ENCODE measurements at regions not wholly inside any gene's neighbourhood (a gene's known extent, or its start where the extent isn't known, plus 50 kb on each side); places are given as distances from the start of the nearest gene placed in this dataset.
"Not testable (repeated sequence)": the region's sequence is repeated elsewhere in the genome, so short reads cannot be mapped to it uniquely, and the experiment has no call there.

DNA sequence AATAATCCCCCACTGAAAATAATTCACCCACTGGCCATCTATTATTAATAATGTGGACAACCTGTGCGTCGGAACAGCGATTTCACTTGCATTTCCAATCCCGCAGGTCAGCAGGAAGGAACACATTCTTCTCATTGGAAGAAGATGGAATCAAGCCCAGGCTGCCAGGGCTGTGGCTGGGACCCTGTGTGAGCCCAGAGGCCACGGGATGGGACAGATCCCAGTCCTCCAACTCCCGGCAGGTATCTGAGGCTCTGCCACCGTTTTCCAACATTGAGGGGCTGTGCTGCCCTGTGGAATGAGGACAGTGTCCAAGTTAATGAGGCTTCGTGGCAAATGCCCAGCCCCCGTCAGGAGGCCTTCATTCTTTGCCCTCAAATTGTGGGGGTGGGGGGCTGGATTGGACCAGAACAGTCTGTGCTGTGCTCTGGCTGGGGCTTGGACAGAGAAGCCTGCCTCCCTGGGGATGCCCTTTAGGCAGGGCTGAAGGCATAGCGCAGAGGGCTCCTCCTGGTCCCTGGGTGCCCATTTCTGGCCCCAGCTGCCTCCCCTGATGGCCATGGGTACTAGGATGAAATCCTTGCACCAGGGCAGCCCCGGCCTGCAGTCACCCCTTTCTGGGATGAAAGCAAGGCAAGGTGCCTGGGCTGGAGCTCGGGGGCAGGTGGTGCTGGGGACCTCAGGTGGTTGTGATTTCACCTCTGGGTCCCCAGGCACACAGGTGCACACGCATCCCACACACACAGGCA, 195.0 kb upstream of the PPP1R26 start:
- Mint-ChIP-seq H3K36me3 (ENCODE audit: low read depth) (no peaks in the 10 kb centered on the region), H3K27me3 (ENCODE audit: low read depth) (no peaks in the 10 kb centered on the region), H3K9me3 (peaks cover 5% of the 10 kb centered on the region), H3K4me1 (ENCODE audit: low read depth) (no peaks in the 10 kb centered on the region), H3K4me3 (no peak overlapping the region), H3K27ac (no peak overlapping the region)

DNA sequence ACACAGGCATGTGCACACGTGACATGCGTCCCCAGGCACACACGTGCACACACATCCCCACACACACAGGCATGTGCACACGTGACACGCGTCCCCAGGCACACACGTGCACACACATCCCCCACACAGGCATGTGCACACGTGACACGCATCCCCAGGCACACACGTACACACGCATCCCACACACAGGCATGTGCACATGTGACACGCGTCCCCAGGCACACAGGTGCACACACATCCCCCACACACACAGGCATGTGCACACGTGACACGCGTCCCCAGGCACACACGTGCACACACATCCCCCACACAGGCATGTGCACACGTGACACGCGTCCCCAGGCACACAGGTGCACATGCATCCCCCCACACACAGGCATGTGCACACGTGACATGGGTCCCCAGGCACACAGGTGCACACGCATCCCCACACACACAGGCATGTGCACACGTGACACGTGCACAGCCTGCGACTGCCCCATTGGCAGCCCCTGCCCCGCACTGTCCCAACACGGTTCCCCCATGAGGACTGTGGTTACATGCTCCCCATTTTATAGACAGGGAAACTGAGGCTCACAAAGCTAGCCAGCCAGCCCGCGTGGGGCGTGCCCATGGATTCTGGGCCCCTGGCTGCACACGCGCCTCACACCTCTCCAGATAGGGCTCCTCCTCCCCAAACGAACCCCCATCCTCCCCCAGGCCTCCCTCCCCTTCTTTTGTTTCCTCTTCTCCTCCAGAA, 193.2 kb upstream of the PPP1R26 start:
- H3K36me3 Mint-ChIP-seq (ENCODE audit: low read depth); H3K4me1 Mint-ChIP-seq (ENCODE audit: low read depth); H3K27me3 Mint-ChIP-seq (ENCODE audit: low read depth); H3K4me3 Mint-ChIP-seq; H3K27ac Mint-ChIP-seq; H3K9me3 Mint-ChIP-seq: not testable (repeated sequence)

DNA sequence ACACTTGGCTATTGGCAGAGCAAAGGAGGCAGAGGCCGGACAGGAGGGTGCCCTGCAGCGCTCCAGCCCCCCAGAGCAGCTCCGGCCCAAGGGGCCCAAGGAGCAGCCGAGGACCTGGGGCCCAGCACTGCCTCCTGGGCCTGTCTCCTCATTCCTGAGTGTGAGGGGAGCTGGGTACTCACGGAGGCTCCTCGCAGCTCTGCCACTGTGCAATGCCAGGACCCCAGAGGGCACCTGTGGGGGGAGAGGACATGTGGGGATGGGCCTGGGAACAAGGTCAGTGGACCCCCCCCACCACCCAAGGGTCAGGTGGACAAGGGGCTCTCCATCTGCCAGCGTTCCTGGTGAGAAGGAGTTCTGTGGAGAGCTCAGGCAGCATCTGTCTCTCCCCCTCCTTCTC, 192.6 kb upstream of the PPP1R26 start:
- H3K4me1 Mint-ChIP-seq (ENCODE audit: low read depth) = no peaks in the 10 kb centered on the region
- no peak overlapping the region for H3K27ac Mint-ChIP-seq
- no peaks in the 10 kb centered on the region for H3K36me3 Mint-ChIP-seq (ENCODE audit: low read depth)
- peaks cover 6% of the 10 kb centered on the region for H3K27me3 Mint-ChIP-seq (ENCODE audit: low read depth)
- H3K4me3 Mint-ChIP-seq = no peak overlapping the region
- H3K9me3 Mint-ChIP-seq = peaks cover 5% of the 10 kb centered on the region

DNA sequence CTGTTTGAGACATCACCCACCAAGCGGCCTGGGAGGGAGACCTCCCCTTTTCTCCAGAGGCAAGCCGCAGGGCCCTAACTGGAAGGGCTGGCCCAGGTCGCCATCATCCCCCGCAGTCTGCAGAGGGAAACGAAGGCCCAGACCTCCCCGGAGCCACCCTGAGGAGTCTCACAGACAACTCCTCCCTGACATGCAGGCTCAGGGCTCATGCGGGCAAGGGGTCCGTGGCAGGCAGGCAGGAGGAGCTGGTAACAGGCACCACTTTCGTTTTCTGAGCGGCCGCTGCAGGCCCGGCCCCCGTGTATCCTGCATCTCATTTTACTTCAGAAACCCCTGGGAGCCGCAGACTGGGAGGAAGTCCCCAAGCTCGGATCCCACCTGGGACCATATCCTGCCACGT, 192.0 kb upstream of the PPP1R26 start:
- Mint-ChIP-seq H3K4me1 (ENCODE audit: low read depth) (no peaks in the 10 kb centered on the region), H3K36me3 (ENCODE audit: low read depth) (no peaks in the 10 kb centered on the region), H3K27ac (no peak overlapping the region), H3K27me3 (ENCODE audit: low read depth) (peaks cover 6% of the 10 kb centered on the region), H3K9me3 (peaks cover 5% of the 10 kb centered on the region), H3K4me3 (no peak overlapping the region)

DNA sequence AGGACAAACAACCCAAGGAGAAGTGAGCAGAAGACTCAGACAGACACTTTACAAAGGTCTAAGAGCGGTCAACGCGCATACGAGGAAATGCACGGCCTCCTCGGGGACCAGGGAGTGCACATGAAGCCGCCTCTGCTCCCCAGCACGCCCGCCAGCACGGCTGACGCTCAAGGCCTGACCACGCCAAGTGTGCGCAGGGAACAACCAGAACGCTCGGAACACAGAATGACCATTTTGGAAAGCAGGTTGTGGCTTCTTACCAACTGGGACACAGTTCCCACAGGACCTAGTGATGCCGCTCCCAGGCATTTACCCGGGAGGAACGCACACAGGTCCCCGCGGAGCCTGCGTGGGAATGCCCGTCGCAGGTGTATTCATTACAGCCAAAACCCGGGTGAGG, 191.5 kb upstream of the PPP1R26 start:
- Mint-ChIP-seq H3K4me3 (no peak overlapping the region), H3K27ac (no peak overlapping the region), H3K9me3 (peaks cover 5% of the 10 kb centered on the region), H3K4me1 (ENCODE audit: low read depth) (no peaks in the 10 kb centered on the region), H3K27me3 (ENCODE audit: low read depth) (peaks cover 6% of the 10 kb centered on the region), H3K36me3 (ENCODE audit: low read depth) (no peaks in the 10 kb centered on the region)

DNA sequence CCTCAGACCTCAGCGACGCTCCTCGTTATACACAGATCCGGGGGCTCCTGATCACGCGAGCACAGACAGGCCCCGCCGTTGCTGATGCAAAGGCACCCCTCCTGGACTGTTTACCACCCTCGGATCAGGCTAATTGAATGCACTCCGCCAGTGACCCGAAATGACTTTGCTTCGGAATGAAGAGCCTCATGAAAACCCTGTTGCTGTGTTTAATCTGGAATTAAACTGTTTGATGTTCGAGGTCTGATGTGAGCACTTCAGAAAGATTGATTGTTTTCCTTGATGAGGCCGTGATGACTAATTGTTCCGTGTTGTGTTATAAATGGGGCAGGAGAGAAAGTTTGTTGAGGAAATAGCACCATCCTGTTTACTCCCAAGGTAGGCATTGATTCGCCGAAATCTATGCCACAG, 190.5 kb upstream of the PPP1R26 start:
- H3K4me3 Mint-ChIP-seq = no peak overlapping the region
- peaks cover 6% of the 10 kb centered on the region for H3K27me3 Mint-ChIP-seq (ENCODE audit: low read depth)
- H3K4me1 Mint-ChIP-seq (ENCODE audit: low read depth) = no peaks in the 10 kb centered on the region
- no peak overlapping the region for H3K27ac Mint-ChIP-seq
- no peaks in the 10 kb centered on the region for H3K36me3 Mint-ChIP-seq (ENCODE audit: low read depth)
- peaks cover 5% of the 10 kb centered on the region for H3K9me3 Mint-ChIP-seq

DNA sequence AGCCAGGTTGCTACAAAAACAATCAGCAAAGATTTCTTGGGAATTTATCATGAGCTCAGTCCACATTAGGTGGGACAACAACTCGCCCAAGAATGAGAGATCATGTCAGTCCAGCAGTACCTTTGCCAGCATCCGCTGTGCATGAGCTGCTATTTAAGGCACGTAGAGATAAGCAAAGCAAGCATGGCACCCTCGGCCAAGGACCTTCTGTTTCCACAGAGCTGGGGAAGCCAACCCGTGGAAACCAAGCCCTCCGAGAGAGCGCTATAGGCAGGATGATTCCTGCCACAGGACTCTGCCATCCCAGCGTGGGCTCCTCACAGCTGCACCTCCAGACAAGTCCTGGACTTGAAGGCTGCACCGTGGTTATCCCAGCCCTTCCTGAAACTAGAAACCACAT, 189.5 kb upstream of the PPP1R26 start:
- Mint-ChIP-seq H3K27ac (no peak overlapping the region), H3K9me3 (peaks cover 5% of the 10 kb centered on the region), H3K4me1 (ENCODE audit: low read depth) (no peaks in the 10 kb centered on the region), H3K4me3 (no peak overlapping the region), H3K27me3 (ENCODE audit: low read depth) (peaks cover 6% of the 10 kb centered on the region), H3K36me3 (ENCODE audit: low read depth) (no peaks in the 10 kb centered on the region)

DNA sequence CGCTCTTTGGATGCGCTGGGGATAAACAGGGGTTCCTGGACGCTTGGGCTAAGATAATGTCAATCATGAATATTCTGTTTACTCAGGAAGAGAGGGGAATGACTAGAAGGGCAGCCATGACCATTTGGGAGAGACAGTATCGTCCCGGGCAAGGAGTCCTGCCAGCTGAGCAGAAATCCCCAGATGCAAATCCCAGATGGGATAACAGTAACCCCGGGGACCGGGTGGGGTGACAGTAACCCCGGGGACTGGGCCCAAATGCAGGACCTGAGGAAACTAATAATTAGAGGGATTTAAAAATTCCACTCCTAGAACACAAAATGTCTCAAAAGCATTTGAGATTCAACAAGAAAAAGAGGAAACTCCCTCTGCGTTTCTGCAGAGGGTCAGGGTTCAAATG, 189.0 kb upstream of the PPP1R26 start:
- H3K4me3 Mint-ChIP-seq = no peak overlapping the region
- H3K9me3 Mint-ChIP-seq = peaks cover 5% of the 10 kb centered on the region
- no peaks in the 10 kb centered on the region for H3K36me3 Mint-ChIP-seq (ENCODE audit: low read depth)
- H3K27me3 Mint-ChIP-seq (ENCODE audit: low read depth) = peaks cover 6% of the 10 kb centered on the region
- no peaks in the 10 kb centered on the region for H3K4me1 Mint-ChIP-seq (ENCODE audit: low read depth)
- no peak overlapping the region for H3K27ac Mint-ChIP-seq

DNA sequence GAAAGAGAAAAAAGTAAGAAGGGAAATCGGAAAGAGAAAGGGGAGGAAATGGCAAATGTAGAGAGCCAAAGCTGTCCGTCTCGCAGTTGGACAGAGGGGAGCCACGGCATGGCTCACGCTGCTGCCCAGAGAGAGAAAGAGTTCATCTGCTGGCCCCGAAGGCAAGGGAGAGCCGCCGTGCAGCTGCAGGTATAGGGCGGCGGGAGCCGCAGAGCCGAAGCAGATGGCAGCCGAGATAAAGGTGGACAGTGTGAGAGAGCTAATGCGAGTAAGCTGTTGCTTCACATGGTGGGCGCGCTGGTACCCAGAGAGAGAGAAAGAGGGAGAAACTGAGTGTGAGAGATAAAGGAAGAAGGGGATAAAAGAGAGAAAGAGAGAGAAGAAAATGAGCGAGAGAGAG, 188.4 kb upstream of the PPP1R26 start:
- Mint-ChIP-seq H3K4me3 (no peak overlapping the region), H3K36me3 (ENCODE audit: low read depth) (no peaks in the 10 kb centered on the region), H3K4me1 (ENCODE audit: low read depth) (no peaks in the 10 kb centered on the region), H3K9me3 (peaks cover 5% of the 10 kb centered on the region), H3K27me3 (ENCODE audit: low read depth) (peaks cover 6% of the 10 kb centered on the region), H3K27ac (no peak overlapping the region)

DNA sequence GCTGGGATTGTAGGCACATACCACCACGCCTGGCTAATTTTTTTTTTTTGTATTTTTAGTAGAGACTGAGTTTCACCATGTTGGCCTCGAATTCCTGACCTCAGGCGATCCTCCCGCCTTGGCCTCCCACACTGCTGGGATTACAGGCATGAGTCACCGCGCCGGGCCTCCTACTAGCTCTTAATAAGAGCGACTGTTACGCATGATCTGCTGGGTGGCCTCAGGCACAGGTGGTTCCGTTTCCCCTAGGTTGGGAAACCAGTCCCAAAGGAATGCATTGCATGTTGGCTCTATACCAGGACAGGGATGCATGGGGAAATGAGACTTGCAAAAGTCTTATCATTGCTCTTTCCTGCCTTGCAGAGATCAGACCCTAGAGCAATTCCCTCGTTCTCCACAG, 184.7 kb upstream of the PPP1R26 start:
- H3K27ac Mint-ChIP-seq = no peak overlapping the region
- no peaks in the 10 kb centered on the region for H3K9me3 Mint-ChIP-seq
- H3K27me3 Mint-ChIP-seq (ENCODE audit: low read depth) = peaks cover 6% of the 10 kb centered on the region
- no peak overlapping the region for H3K4me3 Mint-ChIP-seq
- no peaks in the 10 kb centered on the region for H3K36me3 Mint-ChIP-seq (ENCODE audit: low read depth)
- no peaks in the 10 kb centered on the region for H3K4me1 Mint-ChIP-seq (ENCODE audit: low read depth)

DNA sequence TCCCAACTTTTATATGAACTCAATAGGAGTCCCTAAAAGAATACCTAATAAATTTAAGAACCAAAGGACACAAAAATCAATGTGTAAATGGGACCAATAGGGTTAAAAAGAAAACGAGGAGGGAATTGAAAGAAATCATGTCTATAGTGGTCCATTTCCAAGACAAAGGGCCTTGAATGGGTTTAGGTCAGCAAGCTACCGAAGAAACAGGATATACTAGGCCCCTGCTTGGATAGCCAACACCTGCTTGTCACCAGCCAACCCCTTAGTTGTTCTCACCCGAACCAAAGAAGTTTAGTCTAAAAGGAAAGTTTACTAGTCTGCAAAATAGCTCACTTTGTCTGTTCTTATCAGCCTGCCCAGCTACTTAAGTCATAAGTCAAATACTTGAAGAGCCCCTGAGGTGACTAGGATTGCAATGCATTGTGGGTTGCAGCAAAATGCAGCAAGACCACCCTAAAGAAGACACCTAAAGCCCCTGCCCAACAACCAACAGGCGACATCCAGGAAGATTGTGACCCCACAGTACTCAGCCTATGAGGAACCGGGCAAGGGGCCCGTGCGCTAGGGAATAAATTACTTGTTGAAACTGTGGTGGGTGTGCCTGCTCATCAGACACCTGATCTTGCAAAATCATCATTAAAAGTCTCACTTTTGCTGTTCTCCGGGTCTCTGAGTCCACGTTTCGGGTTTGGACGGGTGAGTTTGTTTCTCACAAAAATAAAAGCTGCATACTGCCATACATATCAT, 183.9 kb upstream of the PPP1R26 start:
- H3K27me3 Mint-ChIP-seq (ENCODE audit: low read depth) = peaks cover 6% of the 10 kb centered on the region
- H3K9me3 Mint-ChIP-seq = no peaks in the 10 kb centered on the region
- no peak overlapping the region for H3K27ac Mint-ChIP-seq
- H3K4me3 Mint-ChIP-seq = no peak overlapping the region
- no peaks in the 10 kb centered on the region for H3K4me1 Mint-ChIP-seq (ENCODE audit: low read depth)
- H3K36me3 Mint-ChIP-seq (ENCODE audit: low read depth) = no peaks in the 10 kb centered on the region

DNA sequence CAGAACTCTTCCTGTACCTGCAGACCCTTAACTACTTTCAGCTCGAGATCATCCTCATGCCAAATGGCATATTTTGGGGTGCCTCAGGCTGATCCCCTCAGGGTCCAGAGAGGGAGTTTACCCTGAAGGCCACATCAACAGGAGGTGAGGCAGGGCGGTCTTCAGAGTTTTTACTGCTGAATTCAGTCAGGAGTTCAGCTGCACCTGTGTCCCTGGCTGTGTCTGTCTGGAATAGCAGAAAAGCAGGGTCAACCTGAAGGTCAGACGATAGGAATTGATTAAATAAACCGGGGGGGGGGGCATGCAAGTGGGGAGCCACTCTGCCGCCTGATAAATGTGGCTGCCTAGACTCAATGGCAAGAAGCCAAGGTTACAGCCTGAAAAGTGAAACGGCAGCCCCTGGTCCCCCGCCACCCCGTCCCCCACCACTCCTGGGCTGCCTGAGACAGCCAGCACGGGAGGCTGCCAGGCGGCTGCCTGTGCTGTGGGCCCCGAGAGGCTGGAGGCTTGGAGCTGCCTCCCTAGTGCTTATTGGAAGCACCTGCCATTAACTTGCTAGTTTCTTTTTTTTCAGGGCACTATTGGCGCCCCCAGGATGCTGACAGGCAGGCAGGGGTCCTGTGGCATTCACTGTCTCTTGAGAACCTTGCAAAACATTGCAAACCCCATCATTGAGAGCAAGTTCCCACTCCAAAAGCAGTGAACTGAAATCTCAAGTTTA, 182.7 kb upstream of the PPP1R26 start:
- no peak overlapping the region for H3K4me3 Mint-ChIP-seq
- H3K9me3 Mint-ChIP-seq = no peaks in the 10 kb centered on the region
- no peaks in the 10 kb centered on the region for H3K36me3 Mint-ChIP-seq (ENCODE audit: low read depth)
- H3K27me3 Mint-ChIP-seq (ENCODE audit: low read depth) = no peaks in the 10 kb centered on the region
- H3K27ac Mint-ChIP-seq = no peak overlapping the region
- no peaks in the 10 kb centered on the region for H3K4me1 Mint-ChIP-seq (ENCODE audit: low read depth)

DNA sequence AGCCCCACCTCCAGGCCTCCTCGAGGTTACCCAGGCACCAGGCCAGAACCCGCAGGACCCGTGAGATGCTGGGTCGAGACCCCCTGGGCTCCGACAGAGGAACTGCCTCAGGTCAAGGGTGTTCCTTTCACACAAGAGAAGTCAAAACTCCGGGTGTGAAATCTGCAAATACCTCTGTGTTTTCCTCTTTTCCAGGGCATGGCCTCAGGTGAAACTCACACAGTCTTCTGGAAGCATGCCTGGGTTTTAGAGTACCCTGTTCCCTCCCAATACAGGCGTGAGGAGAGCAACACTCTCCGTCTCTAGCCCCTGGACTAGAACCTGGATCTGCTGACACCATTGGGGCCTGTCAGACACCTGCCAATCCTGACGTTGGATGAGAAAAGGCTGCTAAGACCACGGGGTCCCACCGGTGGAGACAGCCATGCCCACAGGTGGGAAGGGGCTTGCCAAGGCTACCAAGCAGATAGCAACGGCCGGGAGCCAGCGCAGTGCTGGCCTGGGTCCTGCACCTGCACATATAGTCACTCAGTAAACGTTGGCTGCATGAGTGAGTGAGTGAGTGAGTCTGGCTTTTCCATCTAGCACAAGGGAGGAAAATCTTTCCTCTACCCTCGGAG, 182.0 kb upstream of the PPP1R26 start:
- no peaks in the 10 kb centered on the region for H3K27me3 Mint-ChIP-seq (ENCODE audit: low read depth)
- H3K4me1 Mint-ChIP-seq (ENCODE audit: low read depth) = no peaks in the 10 kb centered on the region
- no peak overlapping the region for H3K27ac Mint-ChIP-seq
- H3K36me3 Mint-ChIP-seq (ENCODE audit: low read depth) = no peaks in the 10 kb centered on the region
- no peaks in the 10 kb centered on the region for H3K9me3 Mint-ChIP-seq
- no peak overlapping the region for H3K4me3 Mint-ChIP-seq

DNA sequence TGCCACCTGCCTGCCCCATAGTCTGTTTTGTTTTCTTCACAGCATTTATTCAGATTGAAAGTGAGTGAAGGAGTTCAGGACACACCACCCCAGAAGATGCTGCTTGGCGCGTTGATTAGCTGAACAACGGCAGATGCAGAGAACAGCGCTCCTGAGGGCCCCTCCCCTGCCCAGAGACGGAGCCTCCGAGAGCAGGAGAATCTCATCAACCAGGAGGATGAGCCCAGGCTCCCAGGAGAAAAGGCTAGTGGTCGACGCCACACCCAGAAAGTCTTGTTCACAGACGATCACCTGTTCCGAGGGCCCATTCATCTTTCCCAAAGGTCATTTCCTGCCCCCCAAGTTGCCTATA, 180.4 kb upstream of the PPP1R26 start:
- no peak overlapping the region for H3K27ac Mint-ChIP-seq
- no peaks in the 10 kb centered on the region for H3K27me3 Mint-ChIP-seq (ENCODE audit: low read depth)
- peaks cover 4% of the 10 kb centered on the region for H3K4me1 Mint-ChIP-seq (ENCODE audit: low read depth)
- H3K36me3 Mint-ChIP-seq (ENCODE audit: low read depth) = no peaks in the 10 kb centered on the region
- no peaks in the 10 kb centered on the region for H3K9me3 Mint-ChIP-seq
- no peak overlapping the region for H3K4me3 Mint-ChIP-seq

Data from T-helper 1 cell treated with Interleukin-12 subunit alpha and Interleukin-12 subunit beta and Interleukin-4 antibody, amounts not matched to agents 30 μg/mL and 1 μg/mL, for 36 hours (primary cell).